LNCaP clone FGC (cell line): ENCODE measurements at regions not wholly inside any gene's neighbourhood (a gene's known extent, or its start where the extent isn't known, plus 50 kb on each side); places are given as distances from the start of the nearest gene placed in this dataset.
"Not testable (repeated sequence)": the region's sequence is repeated elsewhere in the genome, so short reads cannot be mapped to it uniquely, and the experiment has no call there.

Experiments
- DNase-seq: peaks from one replicate; pipeline ENCODE4 v3.0.0-alpha.2; 2011; ENCODE audit warnings: low read depth
- H3K4me3 ChIP-seq: 2 replicates; pipeline ENCODE4 v1.5.1; 2011; ENCODE audit warnings: mild to moderate bottlenecking, low read depth, low read length, control low read depth
- CTCF ChIP-seq: IDR thresholded peaks from 2 replicates; pipeline ENCODE4 v1.5.1; 2012; ENCODE audit warnings: mild to moderate bottlenecking; ENCODE audit not compliant: control insufficient read depth, insufficient read depth; ENCODE audit errors: extremely low read depth

- no peak overlapping the region for H3K4me3 ChIP-seq
- peak; percentile 73 for TF ChIP-seq CTCF
- no peak for DNase-seq
Measured at GRCh38 chr3:155995525-155996370, 124.6 kb upstream of the KCNAB1 start.

- no peak for TF ChIP-seq CTCF
- DNase-seq: no peak
- H3K4me3 ChIP-seq: no peak overlapping the region
Measured at GRCh38 chr3:155996882-155997281, 123.5 kb upstream of the KCNAB1 start.

GRCh38 chr3:155998173-155998572, 122.2 kb upstream of the KCNAB1 start:
- DNase-seq: not testable (repeated sequence)

GRCh38 chr3:156005736-156006135, 114.6 kb upstream of the KCNAB1 start:
- DNase-seq: no peak
- H3K4me3 ChIP-seq: no peak overlapping the region
- no peak for TF ChIP-seq CTCF

More at GRCh38 chr3:155998173-155998572, 122.2 kb upstream of the KCNAB1 start:
- not testable (repeated sequence) for H3K4me3 ChIP-seq

- no peak overlapping the region for H3K4me3 ChIP-seq
- peak; percentile 94 for TF ChIP-seq CTCF
- DNase-seq: peak; percentile 39
Measured at GRCh38 chr3:156010829-156011228, 109.5 kb upstream of the KCNAB1 start.

- H3K4me3 ChIP-seq: no peak overlapping the region
- DNase-seq: no peak
- TF ChIP-seq CTCF: no peak
Measured at GRCh38 chr3:156014489-156014888, 105.9 kb upstream of the KCNAB1 start.

GRCh38 chr3:156016902-156017301, 103.5 kb upstream of the KCNAB1 start:
- no peak for DNase-seq
- no peak for TF ChIP-seq CTCF
- no peak overlapping the region for H3K4me3 ChIP-seq
